T-helper 1 cell treated with Interleukin-12 subunit alpha and Interleukin-12 subunit beta and Interleukin-4 antibody, amounts not matched to agents 30 μg/mL and 1 μg/mL, for 36 hours (primary cell): ENCODE measurements at regions not wholly inside any gene's neighbourhood (a gene's known extent, or its start where the extent isn't known, plus 50 kb on each side); places are given as distances from the start of the nearest gene placed in this dataset.

Experiments
- H3K27ac Mint-ChIP-seq: one replicate; pipeline ENCODE4 v1.8.0; 2021; ENCODE audit warnings: mild to moderate bottlenecking, mixed read lengths
- H3K27me3 Mint-ChIP-seq: one replicate; pipeline ENCODE4 v1.8.0; 2021; ENCODE audit warnings: low read depth, mixed read lengths
- H3K36me3 Mint-ChIP-seq: one replicate; pipeline ENCODE4 v1.8.0; 2021; ENCODE audit warnings: low read depth, mixed read lengths
- H3K4me1 Mint-ChIP-seq: one replicate; pipeline ENCODE4 v1.8.0; 2021; ENCODE audit warnings: low read depth, mixed read lengths
- H3K4me3 Mint-ChIP-seq: one replicate; pipeline ENCODE4 v1.8.0; 2021; ENCODE audit warnings: mild to moderate bottlenecking, moderate library complexity, mixed read lengths
- H3K9me3 Mint-ChIP-seq: one replicate; pipeline ENCODE4 v1.8.0; 2021; ENCODE audit warnings: mixed read lengths

DNA sequence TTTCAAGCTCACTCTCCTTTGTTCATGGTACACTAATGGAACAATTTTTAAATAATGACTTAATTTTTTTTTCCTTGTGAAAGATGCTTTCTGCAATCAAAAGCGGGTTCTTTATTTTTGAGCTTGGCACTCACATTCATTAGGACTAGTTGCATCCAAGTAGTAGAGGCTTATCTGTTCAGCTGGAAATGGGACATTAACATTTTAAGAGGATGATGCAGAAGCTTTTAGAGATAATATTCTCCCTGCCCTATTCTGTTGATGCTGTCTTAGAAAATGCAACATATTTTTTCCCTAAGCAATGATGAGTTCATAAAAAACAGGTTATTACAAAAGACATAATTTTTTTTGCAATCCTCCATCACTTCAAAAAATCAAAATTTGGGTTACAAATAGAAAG lies 900.6 kb downstream of the NTRK3 start:
- H3K36me3 Mint-ChIP-seq = no peaks in the 10 kb centered on the region
- H3K4me1 Mint-ChIP-seq = no peaks in the 10 kb centered on the region
- H3K27ac Mint-ChIP-seq = no peak overlapping the region
- H3K9me3 Mint-ChIP-seq = no peaks in the 10 kb centered on the region
- no peaks in the 10 kb centered on the region for H3K27me3 Mint-ChIP-seq
- no peak overlapping the region for H3K4me3 Mint-ChIP-seq

- Mint-ChIP-seq H3K27ac (no peak overlapping the region), H3K36me3 (no peaks in the 10 kb centered on the region), H3K9me3 (no peaks in the 10 kb centered on the region), H3K4me1 (no peaks in the 10 kb centered on the region), H3K27me3 (no peaks in the 10 kb centered on the region), H3K4me3 (no peak overlapping the region)
Observed at GRCh38 chr15:87354661-87355410, 901.7 kb downstream of the NTRK3 start.

- no peaks in the 10 kb centered on the region for H3K27me3 Mint-ChIP-seq
- no peaks in the 10 kb centered on the region for H3K36me3 Mint-ChIP-seq
- no peak overlapping the region for H3K4me3 Mint-ChIP-seq
- no peaks in the 10 kb centered on the region for H3K4me1 Mint-ChIP-seq
- peaks cover 7% of the 10 kb centered on the region for H3K9me3 Mint-ChIP-seq
- H3K27ac Mint-ChIP-seq = no peak overlapping the region
Observed at GRCh38 chr15:87349181-87349580, 907.4 kb downstream of the NTRK3 start.

- Mint-ChIP-seq H3K4me3 (no peak overlapping the region), H3K27ac (no peak overlapping the region), H3K4me1 (no peaks in the 10 kb centered on the region), H3K9me3 (peaks cover 7% of the 10 kb centered on the region), H3K27me3 (no peaks in the 10 kb centered on the region), H3K36me3 (no peaks in the 10 kb centered on the region)
Observed at GRCh38 chr15:87348746-87349145, 907.8 kb downstream of the NTRK3 start.

DNA sequence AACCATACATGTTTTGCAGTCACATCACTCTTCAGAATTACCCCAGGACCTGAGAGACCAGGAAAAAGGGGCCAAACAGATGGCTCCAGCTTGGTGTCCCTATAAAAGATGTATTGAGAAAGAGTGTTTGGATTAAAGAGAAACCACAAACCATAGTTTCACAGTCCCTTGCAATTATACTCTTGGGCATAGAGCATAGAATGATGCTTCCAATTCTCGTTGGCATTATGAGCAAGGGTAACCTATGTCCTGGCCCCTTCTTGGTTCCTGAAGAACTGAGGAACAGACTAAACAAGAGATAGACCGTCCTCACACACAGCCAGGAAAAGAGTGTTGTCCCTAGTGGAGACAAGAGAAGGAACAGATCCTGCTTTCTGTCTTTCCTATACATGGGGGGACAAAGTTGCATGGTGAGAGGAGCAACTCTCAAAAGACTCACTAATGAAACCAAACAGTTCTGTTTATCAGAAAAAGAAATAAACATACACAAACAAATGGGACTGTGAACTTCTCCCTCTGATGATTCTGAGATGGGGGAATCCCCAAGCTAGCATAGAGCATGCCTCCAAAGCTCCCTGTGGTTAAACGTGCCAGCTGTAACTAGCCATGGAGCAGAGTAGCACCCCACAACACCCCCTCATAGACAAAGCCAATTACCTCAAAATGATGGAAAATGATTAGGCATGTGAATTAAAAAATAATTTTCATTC lies 908.6 kb downstream of the NTRK3 start:
- H3K9me3 Mint-ChIP-seq = peaks cover 7% of the 10 kb centered on the region
- no peak overlapping the region for H3K4me3 Mint-ChIP-seq
- no peaks in the 10 kb centered on the region for H3K36me3 Mint-ChIP-seq

GRCh38 chr15:87345961-87346360 lies 910.6 kb downstream of the NTRK3 start:
- Mint-ChIP-seq H3K4me3 (no peak overlapping the region), H3K4me1 (no peaks in the 10 kb centered on the region), H3K27ac (no peak overlapping the region), H3K36me3 (no peaks in the 10 kb centered on the region), H3K9me3 (peaks cover 7% of the 10 kb centered on the region), H3K27me3 (no peaks in the 10 kb centered on the region)

More for the DNA sequence above, 908.6 kb downstream of the NTRK3 start:
- no peaks in the 10 kb centered on the region for H3K4me1 Mint-ChIP-seq
- no peak overlapping the region for H3K27ac Mint-ChIP-seq
- no peaks in the 10 kb centered on the region for H3K27me3 Mint-ChIP-seq

GRCh38 chr15:87343966-87344365 lies 912.6 kb downstream of the NTRK3 start:
- Mint-ChIP-seq H3K9me3 (peaks cover 7% of the 10 kb centered on the region), H3K27me3 (no peaks in the 10 kb centered on the region), H3K4me1 (no peaks in the 10 kb centered on the region), H3K36me3 (no peaks in the 10 kb centered on the region), H3K4me3 (no peak overlapping the region), H3K27ac (no peak overlapping the region)

GRCh38 chr15:87340370-87340769 lies 916.2 kb downstream of the NTRK3 start:
- peaks cover 5% of the 10 kb centered on the region for H3K9me3 Mint-ChIP-seq
- H3K4me3 Mint-ChIP-seq = no peak overlapping the region
- no peaks in the 10 kb centered on the region for H3K27me3 Mint-ChIP-seq
- no peaks in the 10 kb centered on the region for H3K36me3 Mint-ChIP-seq
- H3K4me1 Mint-ChIP-seq = no peaks in the 10 kb centered on the region
- no peak overlapping the region for H3K27ac Mint-ChIP-seq

- Mint-ChIP-seq H3K27me3 (no peaks in the 10 kb centered on the region), H3K4me1 (no peaks in the 10 kb centered on the region), H3K36me3 (no peaks in the 10 kb centered on the region), H3K9me3 (no peaks in the 10 kb centered on the region), H3K27ac (no peak overlapping the region), H3K4me3 (no peak overlapping the region)
Observed at GRCh38 chr15:87326269-87326668, 930.3 kb downstream of the NTRK3 start.

GRCh38 chr15:87322870-87323269 lies 933.7 kb downstream of the NTRK3 start:
- Mint-ChIP-seq H3K27me3 (no peaks in the 10 kb centered on the region), H3K4me1 (no peaks in the 10 kb centered on the region), H3K36me3 (no peaks in the 10 kb centered on the region), H3K9me3 (no peaks in the 10 kb centered on the region), H3K27ac (no peak overlapping the region), H3K4me3 (no peak overlapping the region)

GRCh38 chr15:87322265-87322664 lies 934.3 kb downstream of the NTRK3 start:
- Mint-ChIP-seq H3K4me3 (no peak overlapping the region), H3K4me1 (no peaks in the 10 kb centered on the region), H3K36me3 (no peaks in the 10 kb centered on the region), H3K27me3 (no peaks in the 10 kb centered on the region), H3K27ac (no peak overlapping the region), H3K9me3 (no peaks in the 10 kb centered on the region)

DNA sequence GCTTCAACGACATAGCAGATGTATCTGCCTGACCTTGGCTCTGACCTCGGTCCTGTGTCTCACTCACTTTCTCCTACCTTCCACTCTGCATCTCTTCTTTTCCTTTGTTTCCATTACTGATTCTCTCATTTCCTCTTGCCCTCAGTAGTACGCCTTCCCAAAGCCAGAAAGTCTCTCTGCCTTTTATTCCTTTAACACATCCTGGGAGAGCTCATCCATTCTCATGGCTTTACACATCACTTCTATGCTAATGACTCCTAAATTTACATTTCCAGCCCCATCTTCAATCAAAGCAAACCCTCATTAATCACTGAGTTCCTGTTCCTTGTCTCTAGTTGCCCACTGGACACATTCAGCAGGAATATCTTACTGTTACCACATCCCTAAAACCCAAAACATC lies 938.6 kb downstream of the NTRK3 start:
- H3K36me3 Mint-ChIP-seq = no peaks in the 10 kb centered on the region
- H3K9me3 Mint-ChIP-seq = no peaks in the 10 kb centered on the region
- H3K4me1 Mint-ChIP-seq = no peaks in the 10 kb centered on the region
- H3K27ac Mint-ChIP-seq = no peak overlapping the region
- no peak overlapping the region for H3K4me3 Mint-ChIP-seq
- H3K27me3 Mint-ChIP-seq = no peaks in the 10 kb centered on the region

DNA sequence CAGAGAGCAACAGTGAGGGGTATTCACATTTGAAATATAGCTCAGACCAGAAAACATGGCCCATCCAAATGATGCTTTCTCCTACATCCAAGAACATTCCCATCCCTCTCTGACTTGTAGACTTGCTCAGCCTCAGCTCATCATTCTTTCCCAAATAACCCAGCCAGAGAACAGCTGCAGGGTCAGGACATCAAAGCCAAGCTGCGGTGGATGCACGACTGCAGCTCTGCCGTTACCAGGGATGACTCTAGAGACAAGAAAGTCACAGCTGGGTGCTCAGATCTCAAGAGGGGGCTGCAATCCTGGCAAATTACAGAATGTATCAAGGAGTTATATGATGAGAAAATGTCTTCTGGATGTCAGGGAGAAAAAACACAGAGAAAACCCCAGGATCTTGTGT lies 944.3 kb downstream of the NTRK3 start:
- Mint-ChIP-seq H3K27me3 (no peaks in the 10 kb centered on the region), H3K9me3 (no peaks in the 10 kb centered on the region), H3K36me3 (no peaks in the 10 kb centered on the region), H3K27ac (no peak overlapping the region), H3K4me1 (no peaks in the 10 kb centered on the region), H3K4me3 (no peak overlapping the region)

GRCh38 chr15:87300146-87300545 lies 956.4 kb downstream of the NTRK3 start:
- no peaks in the 10 kb centered on the region for H3K27me3 Mint-ChIP-seq
- no peak overlapping the region for H3K27ac Mint-ChIP-seq
- no peaks in the 10 kb centered on the region for H3K4me1 Mint-ChIP-seq
- H3K36me3 Mint-ChIP-seq = no peaks in the 10 kb centered on the region
- H3K9me3 Mint-ChIP-seq = no peaks in the 10 kb centered on the region
- H3K4me3 Mint-ChIP-seq = no peak overlapping the region

- H3K4me3 Mint-ChIP-seq = no peak overlapping the region
- no peak overlapping the region for H3K27ac Mint-ChIP-seq
- H3K36me3 Mint-ChIP-seq = no peaks in the 10 kb centered on the region
- H3K9me3 Mint-ChIP-seq = no peaks in the 10 kb centered on the region
- H3K4me1 Mint-ChIP-seq = no peaks in the 10 kb centered on the region
- H3K27me3 Mint-ChIP-seq = no peaks in the 10 kb centered on the region
Observed at GRCh38 chr15:87294854-87295253, 961.7 kb downstream of the NTRK3 start.
